ENCODE measurements at regions not wholly inside any gene's neighbourhood (a gene's known extent, or its start where the extent isn't known, plus 50 kb on each side); places are given as distances from the start of the nearest gene placed in this dataset.

DNA sequence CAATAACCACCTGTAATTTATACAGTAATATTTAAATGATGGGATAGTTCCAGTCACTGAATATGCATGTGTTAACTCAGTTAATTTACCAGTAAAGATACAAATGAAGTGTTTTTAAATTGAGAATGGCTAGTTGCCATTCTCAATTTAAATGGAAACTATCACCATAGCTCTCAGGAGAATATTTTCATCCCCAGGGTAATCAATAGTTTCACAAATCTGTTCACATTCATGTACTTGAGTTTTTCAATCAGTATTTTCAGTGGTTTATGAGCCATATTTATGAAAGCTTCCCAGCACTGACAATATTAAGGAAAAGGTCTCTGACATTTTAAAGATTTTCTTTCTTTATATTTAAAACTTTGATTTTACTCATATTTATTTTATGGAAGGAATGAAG lies 439.3 kb downstream of the MAT2B start:
- TF ChIP-seq, protein P1, sequence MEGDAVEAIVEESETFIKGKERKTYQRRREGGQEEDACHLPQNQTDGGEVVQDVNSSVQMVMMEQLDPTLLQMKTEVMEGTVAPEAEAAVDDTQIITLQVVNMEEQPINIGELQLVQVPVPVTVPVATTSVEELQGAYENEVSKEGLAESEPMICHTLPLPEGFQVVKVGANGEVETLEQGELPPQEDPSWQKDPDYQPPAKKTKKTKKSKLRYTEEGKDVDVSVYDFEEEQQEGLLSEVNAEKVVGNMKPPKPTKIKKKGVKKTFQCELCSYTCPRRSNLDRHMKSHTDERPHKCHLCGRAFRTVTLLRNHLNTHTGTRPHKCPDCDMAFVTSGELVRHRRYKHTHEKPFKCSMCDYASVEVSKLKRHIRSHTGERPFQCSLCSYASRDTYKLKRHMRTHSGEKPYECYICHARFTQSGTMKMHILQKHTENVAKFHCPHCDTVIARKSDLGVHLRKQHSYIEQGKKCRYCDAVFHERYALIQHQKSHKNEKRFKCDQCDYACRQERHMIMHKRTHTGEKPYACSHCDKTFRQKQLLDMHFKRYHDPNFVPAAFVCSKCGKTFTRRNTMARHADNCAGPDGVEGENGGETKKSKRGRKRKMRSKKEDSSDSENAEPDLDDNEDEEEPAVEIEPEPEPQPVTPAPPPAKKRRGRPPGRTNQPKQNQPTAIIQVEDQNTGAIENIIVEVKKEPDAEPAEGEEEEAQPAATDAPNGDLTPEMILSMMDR (IDR thresholded peaks at IDR 0.05; ENCODE audit: poor library complexity): no peak
- no peak for TF ChIP-seq EZH2 (IDR thresholded peaks at IDR 0.05; ENCODE audit: borderline replicate concordance)
- TF ChIP-seq EZH2phosphoT487 (IDR thresholded peaks at IDR 0.05; ENCODE audit: low read depth, severe bottlenecking, unreplicated experiment): no peak

Measured in hepatocyte (in vitro differentiated cells).